Peyer's patch (tissue), 4 donors: ENCODE measurements at regions not wholly inside any gene's neighbourhood (a gene's known extent, or its start where the extent isn't known, plus 50 kb on each side); places are given as distances from the start of the nearest gene placed in this dataset.

ENCODE experiments used
- POLR2A ChIP-seq, 2 donors: fragments of 450-650 bp; IDR thresholded peaks; one replicate each; pipeline ENCODE4 v1.5.1; 2017; ENCODE audit warnings: antibody characterized with exemption in 2 of 2, mild to moderate bottlenecking in 2 of 2, moderate library complexity in 2 of 2
- TF ChIP-seq, protein P1 (sequence below), 6 experiments: fragments of 450-650 bp in 4 of 6; fragments of 200-600 bp in 2 of 6; sonication (generic) in 1 of 6; IDR thresholded peaks; one replicate each; pipeline ENCODE4 v1.5.1; 2017 to 2019; ENCODE audit warnings: antibody characterized with exemption in 6 of 6, mild to moderate bottlenecking in 3 of 6, moderate library complexity in 1 of 6

- TF ChIP-seq, protein P1, sequence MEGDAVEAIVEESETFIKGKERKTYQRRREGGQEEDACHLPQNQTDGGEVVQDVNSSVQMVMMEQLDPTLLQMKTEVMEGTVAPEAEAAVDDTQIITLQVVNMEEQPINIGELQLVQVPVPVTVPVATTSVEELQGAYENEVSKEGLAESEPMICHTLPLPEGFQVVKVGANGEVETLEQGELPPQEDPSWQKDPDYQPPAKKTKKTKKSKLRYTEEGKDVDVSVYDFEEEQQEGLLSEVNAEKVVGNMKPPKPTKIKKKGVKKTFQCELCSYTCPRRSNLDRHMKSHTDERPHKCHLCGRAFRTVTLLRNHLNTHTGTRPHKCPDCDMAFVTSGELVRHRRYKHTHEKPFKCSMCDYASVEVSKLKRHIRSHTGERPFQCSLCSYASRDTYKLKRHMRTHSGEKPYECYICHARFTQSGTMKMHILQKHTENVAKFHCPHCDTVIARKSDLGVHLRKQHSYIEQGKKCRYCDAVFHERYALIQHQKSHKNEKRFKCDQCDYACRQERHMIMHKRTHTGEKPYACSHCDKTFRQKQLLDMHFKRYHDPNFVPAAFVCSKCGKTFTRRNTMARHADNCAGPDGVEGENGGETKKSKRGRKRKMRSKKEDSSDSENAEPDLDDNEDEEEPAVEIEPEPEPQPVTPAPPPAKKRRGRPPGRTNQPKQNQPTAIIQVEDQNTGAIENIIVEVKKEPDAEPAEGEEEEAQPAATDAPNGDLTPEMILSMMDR (IDR thresholded peaks at IDR 0.05) = no peak
- no peak for TF ChIP-seq POLR2A (IDR thresholded peaks at IDR 0.05)
These were observed 575.5 kb upstream of the NDST4 start for GRCh38 chr4:115688961-115689360.
